Small intestine (tissue), 7 donors: ENCODE measurements at regions not wholly inside any gene's neighbourhood (a gene's known extent, or its start where the extent isn't known, plus 50 kb on each side); places are given as distances from the start of the nearest gene placed in this dataset.

Experiments used
- DNase-seq, 2 donors: peaks; one replicate each; pipeline versions ENCODE4 v3.0.0 to v3.0.0-alpha.2; 2013
- FAIRE-seq: peaks from 2 replicates; lab custom pipeline; 2012; peaks lifted over from hg19 to GRCh38; lab: Jason Lieb, UNC
- H3K27ac ChIP-seq, 3 donors: one replicate each; pipeline ENCODE4 v1.5.1; 2013; ENCODE audit warnings: low read length in 2 of 3, mild to moderate bottlenecking in 2 of 3, control low read depth in 1 of 3, inconsistent platforms in 1 of 3, low read depth in 1 of 3, moderate library complexity in 1 of 3
- H3K27me3 ChIP-seq, 3 donors: one replicate each; pipeline ENCODE4 v1.6.1; 2013; ENCODE audit warnings: low read length in 3 of 3, inconsistent platforms in 1 of 3; ENCODE audit not compliant: control insufficient read depth in 3 of 3, insufficient read depth in 3 of 3
- H3K36me3 ChIP-seq, 3 donors: one replicate each; pipeline ENCODE4 v1.6.1; 2013; ENCODE audit warnings: low read length in 3 of 3, inconsistent platforms in 1 of 3, low read depth in 1 of 3, mild to moderate bottlenecking in 1 of 3, moderate library complexity in 1 of 3; ENCODE audit not compliant: control insufficient read depth in 3 of 3, insufficient read depth in 2 of 3
- H3K4me1 ChIP-seq, 3 donors: one replicate each; pipeline ENCODE4 v1.6.1; 2013; ENCODE audit warnings: low read length in 2 of 3, inconsistent platforms in 1 of 3, low read depth in 1 of 3, mild to moderate bottlenecking in 1 of 3, moderate library complexity in 1 of 3; ENCODE audit not compliant: control insufficient read depth in 3 of 3, insufficient read depth in 2 of 3
- H3K4me3 ChIP-seq, 3 donors: one replicate each; pipeline ENCODE4 v1.5.1; 2013; ENCODE audit warnings: low read length in 3 of 3, control low read depth in 1 of 3, inconsistent platforms in 1 of 3, low read depth in 1 of 3, mild to moderate bottlenecking in 1 of 3, moderate library complexity in 1 of 3
- H3K9me3 ChIP-seq, 2 donors: one replicate each; pipeline ENCODE4 v1.6.1; 2013; ENCODE audit warnings: low read depth in 1 of 2, low read length in 1 of 2; ENCODE audit not compliant: control insufficient read depth in 2 of 2, insufficient read depth in 1 of 2
- WGBS, 3 donors: extraction: QIAGEN DNeasy Blood & Tissue Kit; methylation state at CpG; one replicate each; pipeline ENCODE4 v1.1.7; 2013; 5-methylcytosine and 5-hydroxymethylcytosine counted together
- donor health status: healthy with polysubstance abuse.
- donor health status: control.
- donor health status: control.
- donor health status: Bipolar disorder and iron deficiency.
- donor health status: healthy.

- Histone ChIP-seq H3K4me3 (no peak overlapping the region), H3K27ac (no peak overlapping the region), H3K4me1 (no peaks in the 10 kb centered on the region), H3K27me3 (no peaks in the 10 kb centered on the region), H3K36me3 (no peaks in the 10 kb centered on the region), H3K9me3 (no peaks in the 10 kb centered on the region)
- DNase-seq (no peak), FAIRE-seq (no peak)
- 37 to 48% (median 42%) methylated on average over 4 of the region's 4 CpGs for WGBS, 3 donors
Measured at GRCh38 chr7:108838198-108838597, 268.5 kb downstream of the DNAJB9 start.

- no peak overlapping the region for H3K27ac ChIP-seq
- FAIRE-seq (no peak), DNase-seq (no peak)
- no peaks in the 10 kb centered on the region for H3K36me3 ChIP-seq
- H3K27me3 ChIP-seq: no peaks in the 10 kb centered on the region
- no peak overlapping the region for H3K4me3 ChIP-seq
- WGBS, 3 donors: 27 to 33% (median 30%) methylated on average over 3 of the region's 3 CpGs
- no peaks in the 10 kb centered on the region for H3K9me3 ChIP-seq
- H3K4me1 ChIP-seq: no peaks in the 10 kb centered on the region
Measured at GRCh38 chr7:108839076-108839475, 269.4 kb downstream of the DNAJB9 start.

GRCh38 chr7:108845951-108846350 is 276.3 kb downstream of the DNAJB9 start:
- no peaks in the 10 kb centered on the region for H3K36me3 ChIP-seq
- no peaks in the 10 kb centered on the region for H3K9me3 ChIP-seq
- no peak overlapping the region for H3K4me3 ChIP-seq
- H3K4me1 ChIP-seq: no peaks in the 10 kb centered on the region
- DNase-seq (no peak), FAIRE-seq (no peak)
- H3K27ac ChIP-seq: no peak overlapping the region
- H3K27me3 ChIP-seq: no peaks in the 10 kb centered on the region

- DNase-seq (no peak), FAIRE-seq (no peak)
- no peak overlapping the region for H3K4me3 ChIP-seq
- H3K9me3 ChIP-seq: no peaks in the 10 kb centered on the region
- H3K27me3 ChIP-seq: no peaks in the 10 kb centered on the region
- H3K36me3 ChIP-seq: no peaks in the 10 kb centered on the region
- no peak overlapping the region for H3K27ac ChIP-seq
- no peaks in the 10 kb centered on the region for H3K4me1 ChIP-seq
- WGBS, 3 donors: 84 to 86% (median 84%) methylated on average over 7 of the region's 7 CpGs
Measured at GRCh38 chr7:108846471-108846870, 276.8 kb downstream of the DNAJB9 start.

GRCh38 chr7:108848486-108848885 is 278.8 kb downstream of the DNAJB9 start:
- H3K27me3 ChIP-seq: no peaks in the 10 kb centered on the region
- H3K4me3 ChIP-seq: no peak overlapping the region
- no peaks in the 10 kb centered on the region for H3K36me3 ChIP-seq
- H3K27ac ChIP-seq: no peak overlapping the region
- H3K4me1 ChIP-seq: no peaks in the 10 kb centered on the region
- WGBS, 3 donors: 83 to 96% (median 84%) methylated on average over 5 of the region's 5 CpGs
- FAIRE-seq: no peak
- DNase-seq: no peak
- no peaks in the 10 kb centered on the region for H3K9me3 ChIP-seq

- FAIRE-seq (no peak), DNase-seq (no peak)
- Histone ChIP-seq H3K27me3 (no peaks in the 10 kb centered on the region), H3K4me1 (no peaks in the 10 kb centered on the region), H3K27ac (no peak overlapping the region), H3K4me3 (no peak overlapping the region), H3K36me3 (no peaks in the 10 kb centered on the region), H3K9me3 (peaks cover 0 to 7% of the 10 kb centered on the region in 2 donors)
Measured at GRCh38 chr7:108860615-108861014, 290.9 kb downstream of the DNAJB9 start.

- Histone ChIP-seq H3K27ac (no peak overlapping the region), H3K4me3 (no peak overlapping the region), H3K27me3 (no peaks in the 10 kb centered on the region), H3K36me3 (no peaks in the 10 kb centered on the region), H3K4me1 (no peaks in the 10 kb centered on the region), H3K9me3 (peaks cover 0 to 7% of the 10 kb centered on the region in 2 donors)
- no peak for DNase-seq
- 45 to 97% (median 85%) methylated on average over 1 to 2 of the region's 2 CpGs for WGBS, 3 donors
- no peak for FAIRE-seq
Measured at GRCh38 chr7:108861071-108861470, 291.4 kb downstream of the DNAJB9 start.

DNA sequence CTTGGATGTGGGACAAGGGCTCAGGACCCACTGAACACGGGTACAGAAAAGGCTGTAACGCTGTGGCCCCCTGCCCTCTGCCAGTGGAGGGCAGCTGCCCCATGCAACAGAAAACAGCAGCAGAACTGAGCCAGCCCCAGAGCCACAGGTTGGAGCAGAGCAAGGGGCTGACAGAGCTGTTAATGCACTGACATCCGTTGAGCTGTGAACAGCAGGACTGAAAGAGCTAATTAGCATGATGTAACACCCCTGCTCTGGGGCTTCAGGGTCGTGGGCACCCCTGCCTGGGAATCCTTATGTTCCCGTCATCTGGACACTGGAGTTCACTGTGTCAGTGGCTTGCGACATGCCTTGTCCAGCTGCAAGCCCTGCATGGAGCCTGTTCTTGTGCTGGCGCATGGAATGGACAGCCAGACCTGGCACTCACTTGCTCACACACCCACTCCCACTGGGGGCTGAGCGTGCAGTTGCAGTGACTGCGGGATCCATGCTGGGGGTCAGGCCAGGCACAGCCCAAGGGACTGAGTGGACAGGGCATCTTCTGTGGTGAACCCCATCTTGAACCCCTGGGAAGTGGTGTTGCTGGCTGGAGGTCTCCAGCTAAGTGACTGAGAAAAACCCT is 293.7 kb downstream of the DNAJB9 start:
- Histone ChIP-seq H3K4me3 (no peak overlapping the region), H3K36me3 (no peaks in the 10 kb centered on the region), H3K27ac (no peak overlapping the region), H3K27me3 (no peaks in the 10 kb centered on the region), H3K9me3 (peaks cover 0 to 7% of the 10 kb centered on the region in 2 donors), H3K4me1 (no peaks in the 10 kb centered on the region)
- DNase-seq: no peak
- WGBS, 3 donors: 76 to 84% (median 80%) methylated on average over 9 of the region's 9 CpGs
- FAIRE-seq: no peak

- Histone ChIP-seq H3K9me3 (peaks cover 0 to 12% of the 10 kb centered on the region in 2 donors), H3K4me1 (no peaks in the 10 kb centered on the region), H3K27me3 (no peaks in the 10 kb centered on the region), H3K27ac (no peak overlapping the region), H3K36me3 (no peaks in the 10 kb centered on the region), H3K4me3 (no peak overlapping the region)
- DNase-seq (no peak), FAIRE-seq (no peak)
- 33 to 66% (median 52%) methylated on average over 1 of the region's 1 CpG for WGBS, 3 donors
Measured at GRCh38 chr7:108869070-108869469, 299.4 kb downstream of the DNAJB9 start.
